ENCODE measurements at regions not wholly inside any gene's neighbourhood (a gene's known extent, or its start where the extent isn't known, plus 50 kb on each side); places are given as distances from the start of the nearest gene placed in this dataset.
"Not testable (repeated sequence)": the region's sequence is repeated elsewhere in the genome, so short reads cannot be mapped to it uniquely, and the experiment has no call there.

DNA sequence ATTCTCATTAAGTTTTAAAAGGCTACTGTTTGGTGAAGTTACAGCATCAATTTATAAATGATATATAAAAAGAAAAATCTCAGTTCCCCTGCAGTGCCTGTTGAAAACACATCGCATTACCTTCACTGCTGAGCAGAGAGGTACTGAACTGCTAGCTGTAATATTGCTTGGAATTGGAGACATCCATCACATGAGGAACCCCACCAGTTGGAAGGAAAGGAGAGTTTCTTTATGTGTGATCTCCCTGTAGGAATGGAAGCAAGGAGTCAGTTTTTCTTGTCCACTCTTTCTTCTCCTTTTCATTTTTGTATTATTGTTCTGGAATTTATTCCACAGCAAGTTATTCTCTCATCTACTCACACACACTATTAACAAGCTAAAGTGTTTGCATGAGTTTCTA, 1586.0 kb upstream of the PRR20A start:
- DNase-seq (ENCODE audit: missing footprints) (no peak), ATAC-seq (no peak)
- intact Hi-C loops (cut with DNase I), result no loop called here

DNA sequence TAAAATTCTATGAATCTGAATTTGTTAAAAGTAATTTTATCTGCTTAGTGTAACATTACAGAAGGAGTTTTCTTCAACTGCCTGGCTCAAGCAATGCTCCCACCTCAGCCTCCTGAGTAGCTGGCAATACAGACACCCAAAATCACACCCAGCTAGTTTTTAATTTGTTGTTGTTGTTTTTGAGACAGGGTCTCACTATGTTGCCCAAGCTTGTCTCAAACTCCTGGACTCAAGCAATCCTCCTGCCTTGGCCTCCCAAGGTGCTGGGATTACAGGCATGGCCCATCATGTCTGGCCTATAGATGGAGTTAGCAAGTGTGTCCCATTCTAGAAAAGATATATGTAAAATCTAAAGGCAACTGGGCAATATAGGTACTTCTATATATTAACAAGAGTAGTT, 1580.4 kb upstream of the PRR20A start:
- no peak for DNase-seq (ENCODE audit: missing footprints)
- intact Hi-C loops (cut with DNase I), result no loop called here
- no peak for ATAC-seq

DNA sequence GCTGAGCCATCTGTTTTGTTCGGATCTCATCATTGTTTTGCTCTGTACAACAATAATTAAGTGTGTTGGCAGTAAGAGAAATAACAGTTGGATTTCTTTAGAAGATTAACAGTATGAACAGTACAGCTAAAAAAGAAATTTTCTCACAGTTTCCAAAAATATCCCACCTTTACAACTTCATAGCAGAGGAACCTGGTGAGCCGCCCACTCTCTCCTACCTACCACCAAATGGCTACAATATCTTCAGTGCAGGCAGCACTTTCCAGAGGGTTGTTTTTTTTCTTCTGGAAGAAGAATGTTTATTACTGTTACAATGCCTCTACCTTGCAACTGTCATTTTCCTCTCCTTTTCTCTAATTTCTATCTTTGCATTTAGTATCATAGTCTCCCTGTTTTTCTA, 1577.5 kb upstream of the PRR20A start:
- ATAC-seq, result no peak
- intact Hi-C loops (cut with DNase I), result no loop called here
- no peak for DNase-seq (ENCODE audit: missing footprints)

DNA sequence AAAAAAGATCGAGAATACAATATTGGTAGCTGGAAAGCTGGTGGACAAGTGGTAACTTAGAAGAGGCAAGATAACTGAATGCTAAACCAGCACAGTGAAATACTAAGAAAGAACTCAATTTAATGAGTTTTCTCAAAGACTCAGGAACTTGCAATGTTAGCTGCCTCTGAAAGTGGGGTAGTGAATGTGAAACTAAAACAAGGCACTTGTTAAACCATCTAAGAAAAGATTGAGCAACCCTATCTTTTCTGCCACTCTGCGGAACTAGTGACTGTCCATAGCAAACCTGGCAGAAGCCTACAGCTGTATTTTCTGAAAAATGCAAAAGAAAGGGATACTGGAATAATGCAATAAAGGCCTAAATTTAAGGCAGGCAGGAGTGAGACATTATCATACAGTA, 1574.4 kb upstream of the PRR20A start:
- intact Hi-C loops (cut with DNase I), result no loop called here
- ATAC-seq (no peak), DNase-seq (ENCODE audit: missing footprints) (no peak)

- ATAC-seq (no peak), DNase-seq (ENCODE audit: missing footprints) (no peak)
- intact Hi-C loops (cut with DNase I), result no loop called here
These were observed 1573.9 kb upstream of the PRR20A start for GRCh38 chr13:55566779-55567178.

GRCh38 chr13:55567721-55568625, 1572.7 kb upstream of the PRR20A start:
- DNase-seq (ENCODE audit: missing footprints) (no peak), ATAC-seq (no peak)
- intact Hi-C loops (cut with DNase I), result no loop called here

- ATAC-seq, result no peak
- intact Hi-C loops (cut with DNase I), result no loop called here
- no peak for DNase-seq (ENCODE audit: missing footprints)
These were observed 1571.6 kb upstream of the PRR20A start for GRCh38 chr13:55569082-55569481.

DNA sequence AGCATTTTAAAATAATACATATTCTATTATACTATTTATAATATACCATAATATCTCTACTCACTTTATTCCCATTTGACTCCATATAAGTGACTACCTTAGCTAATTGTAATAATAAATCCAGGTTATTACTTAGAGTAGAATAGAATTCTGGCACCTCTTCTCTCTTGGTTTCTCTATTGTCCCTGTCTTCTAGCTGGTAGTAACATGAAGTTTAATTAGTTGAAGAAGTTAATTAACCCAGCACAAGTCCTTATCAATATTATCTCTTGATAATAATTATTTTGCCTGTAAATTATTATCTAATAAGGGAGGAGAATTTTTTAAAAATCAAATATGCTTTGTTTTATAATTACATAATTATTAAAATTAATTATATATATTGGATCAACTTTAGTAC, 1571.2 kb upstream of the PRR20A start:
- DNase-seq (ENCODE audit: missing footprints) (no peak), ATAC-seq (no peak)
- intact Hi-C loops (cut with DNase I), result no loop called here

DNA sequence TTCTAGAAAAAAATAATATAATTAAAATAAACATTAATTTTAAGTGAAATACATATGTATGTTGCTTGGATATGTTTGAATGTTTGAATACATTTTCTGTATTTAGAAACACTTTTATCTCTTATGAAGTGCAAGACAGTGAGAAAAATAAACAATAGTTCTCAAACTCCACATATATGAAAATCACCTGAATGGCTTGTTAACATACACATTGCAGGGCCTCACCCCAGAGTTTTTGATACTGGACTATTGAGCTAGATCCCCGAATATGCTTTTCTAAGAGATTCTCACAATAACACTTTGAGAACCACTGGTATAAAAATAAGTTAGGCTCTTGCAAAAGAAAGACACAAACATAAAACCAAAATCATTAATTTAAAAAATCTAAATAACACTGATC, 1570.3 kb upstream of the PRR20A start:
- no peak for DNase-seq (ENCODE audit: missing footprints)
- intact Hi-C loops (cut with DNase I), result no loop called here
- ATAC-seq, result no peak

GRCh38 chr13:55571237-55571867, 1569.4 kb upstream of the PRR20A start:
- DNase-seq (ENCODE audit: missing footprints), result no peak
- no peak for ATAC-seq
- intact Hi-C loops (cut with DNase I), result no loop called here

DNA sequence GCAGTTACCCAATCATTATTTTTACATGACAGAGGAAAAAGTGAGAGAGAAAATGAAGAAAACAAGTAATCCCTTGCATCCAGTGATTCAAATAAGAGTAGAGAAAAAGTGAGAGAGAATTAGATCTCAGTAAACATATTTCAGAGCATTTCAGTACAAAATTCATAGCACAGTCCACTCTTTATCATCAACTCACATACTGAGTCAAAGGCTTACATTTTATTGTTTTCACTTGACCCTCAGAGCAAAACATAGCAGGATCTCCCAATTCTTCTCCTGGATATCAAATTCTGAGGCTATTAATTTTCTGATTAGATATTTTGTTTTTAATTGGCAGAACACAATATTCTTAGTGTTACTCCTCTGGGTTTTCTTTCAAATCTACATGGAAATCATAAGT, 1568.3 kb upstream of the PRR20A start:
- intact Hi-C loops (cut with DNase I), result no loop called here
- DNase-seq (ENCODE audit: missing footprints) (no peak), ATAC-seq (no peak)

DNA sequence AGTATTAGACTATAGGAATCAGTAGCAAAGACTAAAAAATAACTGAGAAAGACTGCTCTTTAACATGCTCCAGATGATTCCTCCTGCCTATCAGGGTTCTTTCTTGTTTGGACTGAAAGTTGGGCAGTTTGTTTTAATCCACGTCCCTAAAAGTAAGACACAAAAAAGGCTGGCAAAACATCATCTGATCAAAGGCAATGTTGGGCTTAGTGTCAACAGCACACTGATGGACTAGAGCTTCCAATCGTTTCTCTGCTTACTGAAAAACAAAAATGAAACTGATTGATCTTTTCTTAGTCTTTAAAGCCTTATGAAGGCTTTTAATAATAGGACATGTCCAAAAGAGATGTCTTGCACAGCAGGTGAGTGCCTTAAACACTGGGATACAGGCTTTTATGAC, 1567.9 kb upstream of the PRR20A start:
- intact Hi-C loops (cut with DNase I), result no loop called here
- DNase-seq (ENCODE audit: missing footprints) (no peak), ATAC-seq (no peak)

DNA sequence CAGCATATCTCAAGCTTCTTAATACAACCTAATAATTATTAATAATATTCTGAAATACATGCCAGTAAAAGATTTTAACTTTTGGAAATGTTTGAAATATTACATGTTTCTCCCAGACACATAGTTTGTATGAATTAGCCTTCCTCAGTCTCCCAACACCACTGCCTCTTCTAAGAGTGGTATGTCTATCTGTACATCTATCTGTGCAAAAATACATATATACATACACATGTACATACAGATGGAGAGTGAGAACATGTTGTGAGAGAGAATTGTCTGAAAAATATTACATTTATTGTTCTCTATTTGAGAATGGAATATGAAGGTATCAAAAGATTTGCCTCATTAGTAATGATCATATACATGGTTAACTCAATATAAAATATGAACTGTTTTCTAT, 1567.2 kb upstream of the PRR20A start:
- ATAC-seq, result no peak
- intact Hi-C loops (cut with DNase I), result no loop called here

GRCh38 chr13:55576389-55576788, 1564.3 kb upstream of the PRR20A start:
- intact Hi-C loops (cut with DNase I), result no loop called here
- DNase-seq (ENCODE audit: missing footprints), result no peak
- no peak for ATAC-seq

More for the DNA sequence above, 1567.2 kb upstream of the PRR20A start:
- DNase-seq (ENCODE audit: missing footprints), result no peak

GRCh38 chr13:55577082-55577846, 1563.5 kb upstream of the PRR20A start:
- intact Hi-C loops (cut with DNase I), result no loop called here
- DNase-seq (ENCODE audit: missing footprints), result no peak
- ATAC-seq, result no peak

- ATAC-seq, result no peak
- intact Hi-C loops (cut with DNase I), result no loop called here
- DNase-seq (ENCODE audit: missing footprints), result no peak
These were observed 1562.9 kb upstream of the PRR20A start for GRCh38 chr13:55577847-55578210.

DNA sequence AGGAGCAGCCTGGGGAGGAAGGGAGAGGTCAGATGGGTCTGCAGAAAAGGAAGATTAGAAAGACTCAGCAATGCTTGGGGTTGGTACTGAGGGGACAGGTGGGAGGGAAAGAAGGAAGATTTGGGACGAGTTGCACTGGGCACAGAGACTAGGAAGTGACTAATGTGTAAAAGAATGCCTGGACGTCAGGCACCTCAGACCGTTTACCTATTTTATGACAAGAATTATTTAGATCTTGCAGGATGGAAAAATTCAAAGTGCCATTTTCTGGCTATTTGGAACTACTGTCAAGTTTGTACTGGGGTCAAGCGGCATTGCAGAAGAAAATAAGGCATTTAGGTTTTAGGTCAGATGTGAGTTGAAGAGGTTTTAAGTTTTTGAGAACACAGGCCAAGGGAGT, 1558.4 kb upstream of the PRR20A start:
- intact Hi-C loops (cut with DNase I); DNase-seq (ENCODE audit: missing footprints); ATAC-seq: not testable (repeated sequence)

DNA sequence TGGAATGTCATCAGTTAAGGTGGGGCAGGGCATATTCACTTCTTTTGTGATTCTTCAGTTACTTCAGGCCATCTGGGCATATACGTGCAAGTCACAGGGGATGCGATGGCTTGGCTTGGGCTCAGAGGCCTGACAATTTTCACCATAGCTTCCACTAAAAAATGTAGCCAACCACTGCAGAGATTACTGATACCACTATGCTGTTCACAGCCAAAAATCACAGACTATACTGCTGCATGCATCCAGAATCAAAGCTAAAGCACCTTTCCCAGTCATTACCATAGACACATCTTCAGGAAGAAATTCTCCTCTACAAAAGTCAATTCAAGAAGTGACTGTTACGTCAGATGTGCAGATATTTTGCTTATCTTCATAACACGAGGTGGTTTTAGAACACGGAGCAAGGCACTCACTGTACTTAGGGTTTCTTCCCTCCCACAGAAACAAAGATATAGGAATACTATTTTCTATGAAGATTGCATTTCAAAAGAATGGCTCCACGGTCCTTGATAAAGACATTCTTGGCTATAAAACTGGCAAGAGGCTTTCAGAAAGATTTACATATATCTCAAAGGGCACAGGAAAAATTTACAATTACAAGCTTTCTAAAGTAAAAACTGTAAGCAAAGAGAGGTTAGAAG, 1556.6 kb upstream of the PRR20A start:
- ATAC-seq, result no peak
- intact Hi-C loops (cut with DNase I), result no loop called here

DNA sequence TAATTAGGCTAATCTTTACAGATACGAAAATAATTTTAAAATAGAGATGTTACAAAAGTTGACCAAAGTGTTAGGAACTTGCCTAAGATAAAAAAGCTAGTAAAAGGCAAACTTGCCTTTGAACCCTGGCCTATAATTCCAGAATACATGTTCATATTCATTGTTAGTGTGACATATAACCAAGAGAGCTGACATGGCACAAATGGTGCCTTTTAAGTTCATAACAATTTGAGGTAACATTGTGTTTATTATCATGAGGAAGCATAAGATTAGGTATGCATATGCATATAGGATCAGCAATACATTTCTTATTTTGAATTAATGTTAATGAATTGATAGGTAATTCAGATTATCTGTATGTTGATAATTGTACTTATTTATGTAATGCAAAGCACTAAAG, 1537.9 kb upstream of the PRR20A start:
- intact Hi-C loops (cut with DNase I), result no loop called here
- ATAC-seq (no peak), DNase-seq (ENCODE audit: missing footprints) (no peak)

More for the DNA sequence above, 1556.6 kb upstream of the PRR20A start:
- DNase-seq (ENCODE audit: missing footprints), result no peak
